SK-N-SH treated with all-trans-retinoic acid at 6 μM for 48 hours (cell line): ENCODE measurements at regions not wholly inside any gene's neighbourhood (a gene's known extent, or its start where the extent isn't known, plus 50 kb on each side); places are given as distances from the start of the nearest gene placed in this dataset.
A peak's percentile ranks its signal among the peaks of the same experiment; 100 is the strongest.

Experiments used
- ATAC-seq: fragments of 200-7000 bp; cut with Tn5 transposase; 3 replicates; pipeline ENCODE4 v1.9.1; 2020; ENCODE audit warnings: mild to moderate bottlenecking, moderate library complexity
- ARNTL ChIP-seq: fragments of 450-650 bp; formaldehyde crosslinking; IDR thresholded peaks from 2 replicates; pipeline ENCODE4 v1.5.0; 2020; ENCODE audit warnings: low read depth, mild to moderate bottlenecking, moderate library complexity, borderline replicate concordance
- BACH2 ChIP-seq: fragments of 250-450 bp; sonication (Bioruptor Pico); IDR thresholded peaks from 2 replicates; pipeline ENCODE4 v1.9.0; 2021; ENCODE audit warnings: mild to moderate bottlenecking, borderline replicate concordance
- ESRRG ChIP-seq: fragments of 250-450 bp; sonication (Bioruptor Pico); IDR thresholded peaks from 2 replicates; pipeline ENCODE4 v1.6.1; 2021; ENCODE audit warnings: mild to moderate bottlenecking
- GLIS3 ChIP-seq: fragments of 250-450 bp; sonication (Bioruptor Pico); IDR thresholded peaks from 2 replicates; pipeline ENCODE4 v1.5.0; 2020; ENCODE audit warnings: mild to moderate bottlenecking, moderate library complexity
- ISL1 ChIP-seq: fragments of 250-450 bp; sonication (Bioruptor Pico); IDR thresholded peaks from 2 replicates; pipeline ENCODE4 v2.1.2; 2022; ENCODE audit warnings: mild to moderate bottlenecking, moderate library complexity
- OSR1 ChIP-seq: fragments of 250-450 bp; sonication (Bioruptor Pico); IDR thresholded peaks from 2 replicates; pipeline ENCODE4 v1.8.0; 2022; ENCODE audit warnings: moderate library complexity, mild to moderate bottlenecking, inconsistent platforms
- PPARA ChIP-seq: fragments of 250-450 bp; sonication (Bioruptor Pico); IDR thresholded peaks from 2 replicates; pipeline ENCODE4 v1.5.0; 2020; ENCODE audit warnings: mild to moderate bottlenecking, borderline replicate concordance
- RARB ChIP-seq: fragments of 250-450 bp; sonication (Bioruptor Pico); IDR thresholded peaks from 2 replicates; pipeline ENCODE4 v1.8.0; 2021; ENCODE audit warnings: mild to moderate bottlenecking, moderate library complexity
- SNAI2 ChIP-seq: fragments of 250-450 bp; sonication (Bioruptor Pico); IDR thresholded peaks from 2 replicates; pipeline ENCODE4 v1.5.0; 2020; ENCODE audit warnings: mild to moderate bottlenecking, moderate library complexity
- TCF4 ChIP-seq: fragments of 250-450 bp; sonication (Bioruptor Pico); IDR thresholded peaks from 2 replicates; pipeline ENCODE4 v1.8.0; 2021; ENCODE audit warnings: mild to moderate bottlenecking, moderate library complexity, borderline replicate concordance
- TOX ChIP-seq: fragments of 250-450 bp; sonication (Bioruptor Pico); IDR thresholded peaks from 2 replicates; pipeline ENCODE4 v1.8.0; 2021; ENCODE audit warnings: mild to moderate bottlenecking, moderate library complexity, borderline replicate concordance
- ZC3H10 ChIP-seq: fragments of 250-450 bp; sonication (Bioruptor Pico); IDR thresholded peaks from 2 replicates; pipeline ENCODE4 v1.5.1; 2021; ENCODE audit warnings: mild to moderate bottlenecking, moderate library complexity
- ZFP3 ChIP-seq: fragments of 250-450 bp; sonication (Bioruptor Pico); IDR thresholded peaks from 2 replicates; pipeline ENCODE4 v1.5.0; 2020; ENCODE audit warnings: mild to moderate bottlenecking, moderate library complexity
- ZFP30 ChIP-seq: fragments of 450-650 bp; formaldehyde crosslinking; IDR thresholded peaks from 2 replicates; pipeline ENCODE4 v1.5.0; 2022; ENCODE audit warnings: mild to moderate bottlenecking, moderate library complexity
- ZNF565 ChIP-seq: fragments of 450-650 bp; formaldehyde crosslinking; conservative IDR thresholded peaks from 2 replicates; pipeline ENCODE4 v1.5.0; 2020; ENCODE audit warnings: low read depth, mild to moderate bottlenecking, moderate library complexity
- ZNF70 ChIP-seq: fragments of 450-650 bp; formaldehyde crosslinking; IDR thresholded peaks from 2 replicates; pipeline ENCODE4 v1.5.0; 2020; ENCODE audit warnings: mild to moderate bottlenecking, moderate library complexity
- ZNF8 ChIP-seq: fragments of 450-650 bp; formaldehyde crosslinking; IDR thresholded peaks from 2 replicates; pipeline ENCODE4 v1.5.0; 2020; ENCODE audit warnings: mild to moderate bottlenecking, moderate library complexity
- TF ChIP-seq, protein P1 (sequence below): fragments of 250-450 bp; sonication (Bioruptor Pico); IDR thresholded peaks from 2 replicates; pipeline ENCODE4 v1.8.0; 2021; ENCODE audit warnings: low read depth, mild to moderate bottlenecking, moderate library complexity, borderline replicate concordance
- TF ChIP-seq, protein P2 (sequence below): fragments of 250-450 bp; sonication (Bioruptor Pico); IDR thresholded peaks from 2 replicates; pipeline ENCODE4 v1.5.0; 2020; ENCODE audit warnings: mild to moderate bottlenecking, moderate library complexity
- TF ChIP-seq, protein P3 (sequence below): fragments of 250-450 bp; sonication (Bioruptor Pico); IDR thresholded peaks from 2 replicates; pipeline ENCODE4 v1.8.0; 2020; ENCODE audit warnings: mild to moderate bottlenecking, moderate library complexity, borderline replicate concordance
- TF ChIP-seq, protein P4 (sequence below): fragments of 250-450 bp; sonication (Bioruptor Pico); IDR thresholded peaks from 2 replicates; pipeline ENCODE4 v1.5.1; 2020; ENCODE audit warnings: low read depth, mild to moderate bottlenecking, moderate library complexity

DNA sequence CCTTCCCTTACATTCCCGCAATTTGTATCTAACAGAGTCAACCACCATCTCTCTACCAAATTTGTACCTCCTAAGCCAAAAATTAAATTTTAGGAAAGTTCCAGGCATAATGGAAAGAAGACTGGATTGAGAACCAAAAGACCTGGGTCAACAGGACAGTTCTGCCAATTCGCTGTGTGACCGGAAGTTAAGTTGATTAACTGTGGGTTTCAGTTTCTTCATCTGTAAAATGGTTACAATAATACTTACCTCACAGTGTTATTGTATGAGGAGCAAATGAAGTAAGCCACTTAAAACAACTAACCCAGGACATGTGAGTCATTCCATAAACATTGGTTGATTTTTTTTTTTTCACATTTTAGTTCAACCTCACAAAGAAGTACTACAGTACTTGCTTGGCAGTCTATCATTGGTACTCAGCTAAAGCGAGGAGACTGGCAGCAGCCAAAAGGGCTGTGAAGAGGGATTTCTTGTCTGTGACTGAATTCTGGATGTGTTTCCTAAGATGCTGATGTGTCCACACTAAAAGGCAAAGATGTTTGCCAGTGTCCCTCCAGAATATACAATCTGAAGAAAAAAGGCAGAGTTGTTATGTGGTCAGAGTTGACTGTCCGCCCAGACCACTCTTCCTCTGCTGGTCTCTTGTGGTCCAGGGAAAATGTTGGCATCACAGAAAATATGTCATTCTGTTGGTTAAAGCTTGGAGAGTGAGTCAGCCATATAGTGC is 198.6 kb downstream of the TLE1 start:
- TF ChIP-seq, protein P1, sequence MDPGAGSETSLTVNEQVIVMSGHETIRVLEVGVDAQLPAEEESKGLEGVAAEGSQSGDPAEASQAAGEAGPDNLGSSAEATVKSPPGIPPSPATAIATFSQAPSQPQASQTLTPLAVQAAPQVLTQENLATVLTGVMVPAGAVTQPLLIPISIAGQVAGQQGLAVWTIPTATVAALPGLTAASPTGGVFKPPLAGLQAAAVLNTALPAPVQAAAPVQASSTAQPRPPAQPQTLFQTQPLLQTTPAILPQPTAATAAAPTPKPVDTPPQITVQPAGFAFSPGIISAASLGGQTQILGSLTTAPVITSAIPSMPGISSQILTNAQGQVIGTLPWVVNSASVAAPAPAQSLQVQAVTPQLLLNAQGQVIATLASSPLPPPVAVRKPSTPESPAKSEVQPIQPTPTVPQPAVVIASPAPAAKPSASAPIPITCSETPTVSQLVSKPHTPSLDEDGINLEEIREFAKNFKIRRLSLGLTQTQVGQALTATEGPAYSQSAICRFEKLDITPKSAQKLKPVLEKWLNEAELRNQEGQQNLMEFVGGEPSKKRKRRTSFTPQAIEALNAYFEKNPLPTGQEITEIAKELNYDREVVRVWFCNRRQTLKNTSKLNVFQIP (CRISPR knock-in tag) = no peak
- TF ChIP-seq SNAI2 (no peak), ISL1 (CRISPR knock-in tag) (no peak), ZC3H10 (CRISPR knock-in tag) (no peak), OSR1 (CRISPR knock-in tag) (no peak), ZNF8 (no peak), BACH2 (CRISPR knock-in tag) (no peak), GLIS3 (CRISPR knock-in tag) (no peak), ESRRG (CRISPR knock-in tag) (no peak), ZNF70 (no peak), TCF4 (no peak), ARNTL (CRISPR knock-in tag) (no peak)
- TF ChIP-seq, protein P2, sequence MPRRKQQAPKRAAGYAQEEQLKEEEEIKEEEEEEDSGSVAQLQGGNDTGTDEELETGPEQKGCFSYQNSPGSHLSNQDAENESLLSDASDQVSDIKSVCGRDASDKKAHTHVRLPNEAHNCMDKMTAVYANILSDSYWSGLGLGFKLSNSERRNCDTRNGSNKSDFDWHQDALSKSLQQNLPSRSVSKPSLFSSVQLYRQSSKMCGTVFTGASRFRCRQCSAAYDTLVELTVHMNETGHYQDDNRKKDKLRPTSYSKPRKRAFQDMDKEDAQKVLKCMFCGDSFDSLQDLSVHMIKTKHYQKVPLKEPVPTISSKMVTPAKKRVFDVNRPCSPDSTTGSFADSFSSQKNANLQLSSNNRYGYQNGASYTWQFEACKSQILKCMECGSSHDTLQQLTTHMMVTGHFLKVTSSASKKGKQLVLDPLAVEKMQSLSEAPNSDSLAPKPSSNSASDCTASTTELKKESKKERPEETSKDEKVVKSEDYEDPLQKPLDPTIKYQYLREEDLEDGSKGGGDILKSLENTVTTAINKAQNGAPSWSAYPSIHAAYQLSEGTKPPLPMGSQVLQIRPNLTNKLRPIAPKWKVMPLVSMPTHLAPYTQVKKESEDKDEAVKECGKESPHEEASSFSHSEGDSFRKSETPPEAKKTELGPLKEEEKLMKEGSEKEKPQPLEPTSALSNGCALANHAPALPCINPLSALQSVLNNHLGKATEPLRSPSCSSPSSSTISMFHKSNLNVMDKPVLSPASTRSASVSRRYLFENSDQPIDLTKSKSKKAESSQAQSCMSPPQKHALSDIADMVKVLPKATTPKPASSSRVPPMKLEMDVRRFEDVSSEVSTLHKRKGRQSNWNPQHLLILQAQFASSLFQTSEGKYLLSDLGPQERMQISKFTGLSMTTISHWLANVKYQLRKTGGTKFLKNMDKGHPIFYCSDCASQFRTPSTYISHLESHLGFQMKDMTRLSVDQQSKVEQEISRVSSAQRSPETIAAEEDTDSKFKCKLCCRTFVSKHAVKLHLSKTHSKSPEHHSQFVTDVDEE (CRISPR knock-in tag) = no peak

DNA sequence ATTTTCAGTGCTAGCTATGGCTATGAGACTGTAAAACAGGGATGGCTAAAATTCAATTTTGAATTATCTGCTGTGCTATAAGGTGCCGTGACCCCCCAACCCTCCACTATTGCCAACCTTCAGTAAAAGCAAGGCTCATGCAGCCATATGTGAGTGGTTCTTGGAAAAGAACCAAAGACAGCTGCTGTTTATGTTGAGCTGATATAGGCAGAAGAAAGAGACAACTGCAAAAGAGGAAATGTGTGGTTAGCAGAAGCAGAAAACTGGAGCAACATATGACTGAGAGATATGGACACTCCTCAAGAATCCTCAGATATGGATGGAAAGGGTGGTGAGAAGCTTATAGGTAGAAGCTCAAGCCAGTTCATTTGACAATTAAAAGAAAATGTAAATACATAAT is 200.3 kb downstream of the TLE1 start:
- ATAC-seq = no peak
- TF ChIP-seq ARNTL (CRISPR knock-in tag) (no peak), ESRRG (CRISPR knock-in tag) (no peak), SNAI2 (no peak), OSR1 (CRISPR knock-in tag) (no peak), ZFP3 (CRISPR knock-in tag) (no peak), ZNF70 (no peak), ZC3H10 (CRISPR knock-in tag) (no peak), TOX (CRISPR knock-in tag) (no peak), ZFP30 (CRISPR knock-in tag) (no peak), TCF4 (no peak), ZNF565 (CRISPR knock-in tag) (no peak), PPARA (no peak), RARB (no peak), ISL1 (CRISPR knock-in tag) (no peak), ZNF8 (no peak)
- TF ChIP-seq, protein P3, sequence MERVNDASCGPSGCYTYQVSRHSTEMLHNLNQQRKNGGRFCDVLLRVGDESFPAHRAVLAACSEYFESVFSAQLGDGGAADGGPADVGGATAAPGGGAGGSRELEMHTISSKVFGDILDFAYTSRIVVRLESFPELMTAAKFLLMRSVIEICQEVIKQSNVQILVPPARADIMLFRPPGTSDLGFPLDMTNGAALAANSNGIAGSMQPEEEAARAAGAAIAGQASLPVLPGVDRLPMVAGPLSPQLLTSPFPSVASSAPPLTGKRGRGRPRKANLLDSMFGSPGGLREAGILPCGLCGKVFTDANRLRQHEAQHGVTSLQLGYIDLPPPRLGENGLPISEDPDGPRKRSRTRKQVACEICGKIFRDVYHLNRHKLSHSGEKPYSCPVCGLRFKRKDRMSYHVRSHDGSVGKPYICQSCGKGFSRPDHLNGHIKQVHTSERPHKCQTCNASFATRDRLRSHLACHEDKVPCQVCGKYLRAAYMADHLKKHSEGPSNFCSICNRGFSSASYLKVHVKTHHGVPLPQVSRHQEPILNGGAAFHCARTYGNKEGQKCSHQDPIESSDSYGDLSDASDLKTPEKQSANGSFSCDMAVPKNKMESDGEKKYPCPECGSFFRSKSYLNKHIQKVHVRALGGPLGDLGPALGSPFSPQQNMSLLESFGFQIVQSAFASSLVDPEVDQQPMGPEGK = no peak
- TF ChIP-seq, protein P4, sequence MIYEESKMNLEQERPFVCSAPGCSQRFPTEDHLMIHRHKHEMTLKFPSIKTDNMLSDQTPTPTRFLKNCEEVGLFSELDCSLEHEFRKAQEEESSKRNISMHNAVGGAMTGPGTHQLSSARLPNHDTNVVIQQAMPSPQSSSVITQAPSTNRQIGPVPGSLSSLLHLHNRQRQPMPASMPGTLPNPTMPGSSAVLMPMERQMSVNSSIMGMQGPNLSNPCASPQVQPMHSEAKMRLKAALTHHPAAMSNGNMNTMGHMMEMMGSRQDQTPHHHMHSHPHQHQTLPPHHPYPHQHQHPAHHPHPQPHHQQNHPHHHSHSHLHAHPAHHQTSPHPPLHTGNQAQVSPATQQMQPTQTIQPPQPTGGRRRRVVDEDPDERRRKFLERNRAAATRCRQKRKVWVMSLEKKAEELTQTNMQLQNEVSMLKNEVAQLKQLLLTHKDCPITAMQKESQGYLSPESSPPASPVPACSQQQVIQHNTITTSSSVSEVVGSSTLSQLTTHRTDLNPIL (CRISPR knock-in tag) = no peak
- TF ChIP-seq, protein P2 (CRISPR knock-in tag) = no peak
- TF ChIP-seq, protein P1 (CRISPR knock-in tag) = no peak

More for the DNA sequence above, 198.6 kb downstream of the TLE1 start:
- ATAC-seq = peak; percentile 17; the same call in 2 of the 3 replicates
